ENCODE measurements at regions not wholly inside any gene's neighbourhood (a gene's known extent, or its start where the extent isn't known, plus 50 kb on each side); places are given as distances from the start of the nearest gene placed in this dataset.

DNA sequence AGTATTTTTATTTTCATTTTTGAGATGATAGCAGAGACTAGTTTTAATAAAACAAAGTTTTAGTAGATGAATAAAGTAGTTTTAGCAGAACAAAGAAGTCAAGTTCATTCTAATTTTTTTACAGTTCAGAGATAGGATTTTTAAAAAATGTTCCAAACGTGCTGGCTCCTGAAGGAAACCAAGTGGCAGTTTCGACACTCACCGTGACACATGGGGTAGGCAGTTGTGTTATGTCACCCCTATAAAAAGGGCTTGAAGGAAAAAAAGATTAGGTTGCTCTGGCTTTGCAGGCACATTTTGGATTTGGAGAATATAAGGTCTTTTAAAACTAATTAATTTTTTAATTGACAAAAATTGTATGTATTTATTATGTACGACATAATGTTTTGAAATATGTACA, 305.2 kb downstream of the NDFIP2 start:
- Histone ChIP-seq H3K9ac (ENCODE audit: low read length) (no peak overlapping the region), H4K20me1 (ENCODE audit: insufficient read depth) (no peaks in the 10 kb centered on the region), H3K79me2 (ENCODE audit: insufficient read depth, low read length) (no peaks in the 10 kb centered on the region), H3K36me3 (ENCODE audit: control insufficient read depth in 1 of 2, insufficient read depth in 2 of 2, low read length in 2 of 2) (no peaks in the 10 kb centered on the region), H3K27me3 (ENCODE audit: insufficient read depth, low read length) (no peaks in the 10 kb centered on the region), H3K27ac (ENCODE audit: low read depth, low read length) (no peak overlapping the region), H3K4me1 (ENCODE audit: control insufficient read depth in 1 of 2, insufficient read depth in 2 of 2, low read length in 2 of 2) (no peaks in the 10 kb centered on the region), H3K4me3 (replicated peaks in 1 of 2; ENCODE audit: low read depth in 1 of 2, low read length in 2 of 2) (no peak overlapping the region), H3K9me2 (ENCODE audit: insufficient read depth) (no peaks in the 10 kb centered on the region), H2AFZ (ENCODE audit: low read depth, low read length, poor library complexity, severe bottlenecking) (no peak overlapping the region), H3K9me3 (ENCODE audit: control insufficient read depth in 1 of 2, insufficient read depth in 1 of 2, low read depth in 1 of 2, low read length in 2 of 2) (no peaks in the 10 kb centered on the region; a peak in 1 of 4 replicates), H3K4me2 (ENCODE audit: low read length) (no peak overlapping the region)
- no peak for ATAC-seq
- intact Hi-C loops (cut with micrococcal nuclease) = no loop called here
- CTCF ChIA-PET = no interaction called here
- TF ChIP-seq, protein P1, sequence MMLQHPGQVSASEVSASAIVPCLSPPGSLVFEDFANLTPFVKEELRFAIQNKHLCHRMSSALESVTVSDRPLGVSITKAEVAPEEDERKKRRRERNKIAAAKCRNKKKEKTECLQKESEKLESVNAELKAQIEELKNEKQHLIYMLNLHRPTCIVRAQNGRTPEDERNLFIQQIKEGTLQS (IDR thresholded peaks at IDR 0.05) = no peak
- TF ChIP-seq YY1 (IDR thresholded peaks at IDR 0.05; ENCODE audit: extremely low read depth, insufficient replicate concordance, low read depth, low read length) (no peak), SP1 (IDR thresholded peaks at IDR 0.05; ENCODE audit: low read depth) (no peak), CEBPB (IDR thresholded peaks at IDR 0.05; ENCODE audit: low read depth) (no peak), TCF7L2 (IDR thresholded peaks at IDR 0.05; ENCODE audit: borderline replicate concordance, extremely low read depth, insufficient read depth, insufficient read length) (no peak), CBX3 (IDR thresholded peaks at IDR 0.05; ENCODE audit: low read depth) (no peak), EZH2phosphoT487 (IDR thresholded peaks at IDR 0.05; ENCODE audit: borderline replicate concordance) (no peak), EGR1 (IDR thresholded peaks at IDR 0.05; ENCODE audit: low read depth) (no peak), POLR2AphosphoS5 (IDR thresholded peaks at IDR 0.05; ENCODE audit: low read depth, low read length) (no peak), SIN3A (IDR thresholded peaks at IDR 0.05; ENCODE audit: low read depth) (no peak)
- TF ChIP-seq, protein P2, sequence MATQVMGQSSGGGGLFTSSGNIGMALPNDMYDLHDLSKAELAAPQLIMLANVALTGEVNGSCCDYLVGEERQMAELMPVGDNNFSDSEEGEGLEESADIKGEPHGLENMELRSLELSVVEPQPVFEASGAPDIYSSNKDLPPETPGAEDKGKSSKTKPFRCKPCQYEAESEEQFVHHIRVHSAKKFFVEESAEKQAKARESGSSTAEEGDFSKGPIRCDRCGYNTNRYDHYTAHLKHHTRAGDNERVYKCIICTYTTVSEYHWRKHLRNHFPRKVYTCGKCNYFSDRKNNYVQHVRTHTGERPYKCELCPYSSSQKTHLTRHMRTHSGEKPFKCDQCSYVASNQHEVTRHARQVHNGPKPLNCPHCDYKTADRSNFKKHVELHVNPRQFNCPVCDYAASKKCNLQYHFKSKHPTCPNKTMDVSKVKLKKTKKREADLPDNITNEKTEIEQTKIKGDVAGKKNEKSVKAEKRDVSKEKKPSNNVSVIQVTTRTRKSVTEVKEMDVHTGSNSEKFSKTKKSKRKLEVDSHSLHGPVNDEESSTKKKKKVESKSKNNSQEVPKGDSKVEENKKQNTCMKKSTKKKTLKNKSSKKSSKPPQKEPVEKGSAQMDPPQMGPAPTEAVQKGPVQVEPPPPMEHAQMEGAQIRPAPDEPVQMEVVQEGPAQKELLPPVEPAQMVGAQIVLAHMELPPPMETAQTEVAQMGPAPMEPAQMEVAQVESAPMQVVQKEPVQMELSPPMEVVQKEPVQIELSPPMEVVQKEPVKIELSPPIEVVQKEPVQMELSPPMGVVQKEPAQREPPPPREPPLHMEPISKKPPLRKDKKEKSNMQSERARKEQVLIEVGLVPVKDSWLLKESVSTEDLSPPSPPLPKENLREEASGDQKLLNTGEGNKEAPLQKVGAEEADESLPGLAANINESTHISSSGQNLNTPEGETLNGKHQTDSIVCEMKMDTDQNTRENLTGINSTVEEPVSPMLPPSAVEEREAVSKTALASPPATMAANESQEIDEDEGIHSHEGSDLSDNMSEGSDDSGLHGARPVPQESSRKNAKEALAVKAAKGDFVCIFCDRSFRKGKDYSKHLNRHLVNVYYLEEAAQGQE (IDR thresholded peaks at IDR 0.05; ENCODE audit: low read depth) = no peak
- TF ChIP-seq, protein P3, sequence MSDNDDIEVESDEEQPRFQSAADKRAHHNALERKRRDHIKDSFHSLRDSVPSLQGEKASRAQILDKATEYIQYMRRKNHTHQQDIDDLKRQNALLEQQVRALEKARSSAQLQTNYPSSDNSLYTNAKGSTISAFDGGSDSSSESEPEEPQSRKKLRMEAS (IDR thresholded peaks at IDR 0.05) = no peak
- no TSS peak for BruUV-seq (replicated peaks)
- RAD21 ChIA-PET (ENCODE audit: low non-redundant PET in 1 of 2, low total read pairs in 2 of 2, uncharacterized antibody in 2 of 2, unreplicated experiment in 2 of 2) = no interaction called here
- no peak for DNase-seq (ENCODE audit: low read depth, low spot score)
- POLR2A ChIA-PET = no interaction called here
